K562 (cell line): ENCODE measurements at regions not wholly inside any gene's neighbourhood (a gene's known extent, or its start where the extent isn't known, plus 50 kb on each side); places are given as distances from the start of the nearest gene placed in this dataset.

ENCODE experiments used
- ATAC-seq: fragments of 200-7000 bp; cut with Tn5 transposase; 3 replicates; pipeline ENCODE4 v1.9.1; 2020; ENCODE audit warnings: moderate library complexity
- BruUV-seq: library from RNA; stranded (reverse); fragments of 400-500 nt; replicated peaks from 2 replicates; lab custom pipeline; 2021; lab: Mats Ljungman, UMichigan
- CTCF ChIA-PET: fragments of 300-600 bp; formaldehyde crosslinking; extraction: SDS; loops from one replicate; lab custom pipeline; 2021; ENCODE audit warnings: low intra/inter-chr PET ratio; lab: Yijun Ruan, JAX
- POLR2A ChIA-PET: fragments of 300-600, 350-650 bp; sonication (Branson Sonifier 250); formaldehyde crosslinking; extraction: SDS; loops from one replicate; lab custom pipeline; 2021; ENCODE audit warnings: antibody characterized with exemption, inconsistent platforms; lab: Yijun Ruan, JAX
- DNase-seq, 4 experiments: peaks; one replicate each; pipeline versions ENCODE4 v3.0.0 to v3.0.0-alpha.2; 2011 to 2018; ENCODE audit warnings: low spot score in 3 of 4, mixed read lengths in 3 of 4; ENCODE audit errors: extremely low read depth in 1 of 4
- FAIRE-seq: peaks from 2 replicates; lab custom pipeline; 2011; peaks lifted over from hg19 to GRCh38; lab: Jason Lieb, UNC
- H2AFZ ChIP-seq: 2 replicates; pipeline ENCODE4 v1.6.0; 2011; ENCODE audit warnings: low read depth, low read length, control low read depth, inconsistent platforms
- H3K27ac ChIP-seq: fragments of 200-600 bp; 3 replicates; pipeline ENCODE4 v1.8.0; 2011; ENCODE audit warnings: low read depth, mild to moderate bottlenecking, control low read depth, inconsistent platforms, low read length, moderate library complexity, mixed read lengths; ENCODE audit errors: extremely low read depth
- H3K27me3 ChIP-seq, 2 experiments: fragments of 300-600 bp in 1 of 2; 2 replicates in 1 of 2; 3 replicates in 1 of 2; pipeline versions ENCODE4 v1.6.0 to v1.8.0; 2011; ENCODE audit warnings: inconsistent platforms in 2 of 2, low read length in 2 of 2, mild to moderate bottlenecking in 1 of 2, mixed read lengths in 1 of 2, moderate library complexity in 1 of 2; ENCODE audit not compliant: control insufficient read depth in 2 of 2, insufficient read depth in 2 of 2
- H3K36me3 ChIP-seq: fragments of 300-600 bp; 3 replicates; pipeline ENCODE4 v1.8.0; 2011; ENCODE audit warnings: mild to moderate bottlenecking, low read length, inconsistent platforms; ENCODE audit not compliant: control insufficient read depth, insufficient read depth
- H3K4me1 ChIP-seq, 2 experiments: fragments of 200-600 bp in 1 of 2; replicated peaks in 1 of 2; 2 replicates in 1 of 2; 3 replicates in 1 of 2; pipeline versions ENCODE4 v1.5.1 to v1.8.0; 2011; ENCODE audit warnings: inconsistent platforms in 2 of 2, low read length in 2 of 2, mild to moderate bottlenecking in 1 of 2, mixed read lengths in 1 of 2, moderate library complexity in 1 of 2; ENCODE audit not compliant: control insufficient read depth in 2 of 2, insufficient read depth in 2 of 2
- H3K4me2 ChIP-seq: 2 replicates; pipeline ENCODE4 v1.6.1; 2011; ENCODE audit warnings: low read length, control low read depth, inconsistent platforms, mixed read lengths; ENCODE audit not compliant: insufficient read depth
- H3K4me3 ChIP-seq: fragments of 200-600 bp; sonication (generic), shearing (Covaris generic); 2 replicates; pipeline ENCODE4 v1.5.1; 2016; ENCODE audit warnings: control low read depth, inconsistent platforms
- H3K79me2 ChIP-seq: fragments of 200-600 bp; 3 replicates; pipeline ENCODE4 v1.8.0; 2011; ENCODE audit warnings: low read length, inconsistent platforms; ENCODE audit not compliant: control insufficient read depth, insufficient read depth
- H3K9ac ChIP-seq, 2 experiments: 2 replicates each; pipeline versions ENCODE4 v1.6.0 to v1.6.1; 2011; ENCODE audit warnings: low read depth in 2 of 2, low read length in 2 of 2, control low read depth in 1 of 2, inconsistent platforms in 1 of 2, mild to moderate bottlenecking in 1 of 2, mixed read lengths in 1 of 2; ENCODE audit not compliant: insufficient read depth in 1 of 2
- H3K9me1 ChIP-seq: one replicate; pipeline ENCODE4 v1.6.0; 2011; ENCODE audit warnings: inconsistent platforms, mild to moderate bottlenecking, low read length, moderate library complexity; ENCODE audit not compliant: control insufficient read depth, insufficient read depth
- H3K9me3 ChIP-seq: replicated peaks from 2 replicates; pipeline ENCODE4 v1.5.1; 2011; ENCODE audit warnings: low read depth, low read length, inconsistent platforms; ENCODE audit not compliant: control insufficient read depth, insufficient read depth
- H4K20me1 ChIP-seq: replicated peaks from 2 replicates; pipeline ENCODE4 v1.6.1; 2011; ENCODE audit warnings: low read length, inconsistent platforms, mixed read lengths; ENCODE audit not compliant: control insufficient read depth, insufficient read depth
- BRF2 ChIP-seq: IDR thresholded peaks from 3 replicates; pipeline ENCODE4 v1.6.1; 2011; ENCODE audit warnings: borderline replicate concordance, mild to moderate bottlenecking; ENCODE audit not compliant: insufficient read length, insufficient read depth
- DIDO1 ChIP-seq: fragments of 450-650 bp; IDR thresholded peaks from 2 replicates; pipeline ENCODE4 v1.6.1; 2016; ENCODE audit warnings: low read depth, missing biosample characterization, missing genetic modification characterization
- HLTF ChIP-seq: fragments of 450-650 bp; IDR thresholded peaks from 2 replicates; pipeline ENCODE4 v1.6.1; 2016
- KDM1A ChIP-seq, 2 experiments: fragments of 450-650 bp; IDR thresholded peaks; 2 replicates each; pipeline ENCODE4 v1.6.1; 2016; ENCODE audit warnings: mild to moderate bottlenecking in 2 of 2
- MBD2 ChIP-seq: sonication (generic); IDR thresholded peaks from 2 replicates; pipeline ENCODE4 v1.6.1; 2016; ENCODE audit warnings: low read depth, borderline replicate concordance
- NONO ChIP-seq, 2 experiments: fragments of 200-400 bp in 1 of 2; fragments of 450-650 bp in 1 of 2; formaldehyde crosslinking in 1 of 2; IDR thresholded peaks; 2 replicates each; pipeline ENCODE4 v1.6.1; 2017; ENCODE audit warnings: low read depth in 2 of 2, mild to moderate bottlenecking in 2 of 2, moderate library complexity in 2 of 2, low read length in 1 of 2
- NR2F6 ChIP-seq: fragments of 450-650 bp; formaldehyde crosslinking; IDR thresholded peaks from 2 replicates; pipeline ENCODE4 v1.4.0; 2020; ENCODE audit warnings: mild to moderate bottlenecking
- RBM25 ChIP-seq: fragments of 200-400 bp; formaldehyde crosslinking; IDR thresholded peaks from 2 replicates; pipeline ENCODE4 v1.6.1; 2018; ENCODE audit warnings: low read length, low read depth, moderate library complexity; ENCODE audit not compliant: severe bottlenecking
- RNF2 ChIP-seq: sonication (generic); IDR thresholded peaks from 2 replicates; pipeline ENCODE4 v1.6.1; 2016
- TCFL5 ChIP-seq: fragments of 250-450 bp; sonication (Bioruptor Pico); conservative IDR thresholded peaks from 2 replicates; pipeline ENCODE4 v1.6.1; 2021; ENCODE audit warnings: mild to moderate bottlenecking, moderate library complexity, matching md5 sums
- VEZF1 ChIP-seq: fragments of 200-800 bp; sonication (Bioruptor generic); IDR thresholded peaks from 2 replicates; pipeline ENCODE4 v1.6.1; 2017; ENCODE audit warnings: missing genetic modification characterization, missing compliant biosample characterization
- ZC3H8 ChIP-seq: fragments of 450-650 bp; IDR thresholded peaks from 2 replicates; pipeline ENCODE4 v1.6.1; 2017
- ZKSCAN3 ChIP-seq: fragments of 250-450 bp; sonication (Bioruptor Pico); IDR thresholded peaks from 2 replicates; pipeline ENCODE4 v1.4.0; 2020
- ZNF140 ChIP-seq: fragments of 250-450 bp; sonication (Bioruptor Pico); IDR thresholded peaks from 2 replicates; pipeline ENCODE4 v1.8.0; 2021; ENCODE audit warnings: moderate library complexity, mild to moderate bottlenecking, inconsistent platforms
- ZNF354B ChIP-seq: fragments of 250-450 bp; sonication (Bioruptor Pico); IDR thresholded peaks from 2 replicates; pipeline ENCODE4 v1.4.0; 2020
- WGBS: fragments of 100-300 bp; shearing (Covaris generic); methylation state at CpG from one replicate; pipeline ENCODE4 v1.1.6; 2016; ENCODE audit warnings: low coverage, mixed read lengths; ENCODE audit not compliant: insufficient coverage; ENCODE audit errors: missing lambda C conversion rate; 5-methylcytosine and 5-hydroxymethylcytosine counted together
- in situ Hi-C: fragments of 300-500 bp; cut with MboI; formaldehyde crosslinking; loops from 4 replicates; pipeline ENCODE4 v1.15.0; 2018; ENCODE audit warnings: inconsistent platforms, mixed read lengths
- intact Hi-C: fragments of 100-400 bp; cut with micrococcal nuclease; formaldehyde crosslinking; loops from 2 replicates; pipeline ENCODE4 v1.14.2; 2022

DNA sequence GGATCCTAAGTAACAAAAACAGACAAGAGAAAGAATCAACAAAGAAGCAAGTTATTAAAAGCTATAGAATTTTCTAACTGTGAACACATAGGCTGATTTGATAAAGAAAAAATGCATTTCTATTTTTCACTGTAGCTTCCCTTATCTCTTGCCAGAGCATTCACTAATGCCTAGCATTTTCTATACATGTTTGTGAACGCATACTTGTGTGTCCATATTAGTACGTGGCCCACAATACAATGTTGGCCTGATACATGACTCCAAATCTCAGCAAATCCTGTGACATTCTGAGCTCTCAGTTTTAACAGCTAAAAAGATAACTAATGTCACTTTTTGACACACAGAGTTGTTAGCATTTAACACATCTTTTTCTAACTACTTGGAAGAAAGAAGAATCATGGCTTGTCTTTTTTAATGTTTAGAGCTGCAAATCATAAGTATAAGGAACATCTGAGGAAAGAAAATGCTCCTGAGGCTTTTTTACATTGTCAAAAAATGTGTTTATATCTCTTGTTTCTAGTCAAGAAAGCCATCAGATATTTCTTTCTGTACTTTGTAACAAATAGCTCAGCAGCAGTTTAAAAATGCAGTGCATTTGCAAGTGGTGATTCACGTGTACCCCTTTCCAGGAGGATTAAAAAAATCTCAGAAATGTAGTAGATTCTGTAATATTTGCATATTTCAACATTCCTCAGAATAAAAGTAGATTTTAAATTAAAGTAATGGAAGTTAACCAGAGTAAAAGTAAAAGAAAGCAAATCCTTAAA is 1646.8 kb upstream of the TMEFF2 start:
- H3K27me3 ChIP-seq = no peaks in the 10 kb centered on the region
- 0% methylated on average over 3 of the region's 3 CpGs for WGBS
- in situ Hi-C loops = no loop called here
- no TSS peak for BruUV-seq
- H3K9ac ChIP-seq = no peak overlapping the region
- H3K4me2 ChIP-seq = no peak overlapping the region
- CTCF ChIA-PET = no interaction called here
- no peaks in the 10 kb centered on the region for H3K9me1 ChIP-seq
- TF ChIP-seq ZC3H8 = no peak
- TF ChIP-seq, all 486 proteins: peak for 0
- H3K4me1 ChIP-seq = no peaks in the 10 kb centered on the region
- H2AFZ ChIP-seq = no peak overlapping the region
- no peak for ATAC-seq
- no peak overlapping the region for H3K4me3 ChIP-seq
- H3K79me2 ChIP-seq = no peaks in the 10 kb centered on the region
- no peaks in the 10 kb centered on the region for H4K20me1 ChIP-seq
- POLR2A ChIA-PET = no interaction called here
- no peaks in the 10 kb centered on the region for H3K36me3 ChIP-seq
- FAIRE-seq = no peak
- intact Hi-C loops = no loop called here
- no peak overlapping the region for H3K27ac ChIP-seq
- DNase-seq = no peak
- H3K9me3 ChIP-seq = no peaks in the 10 kb centered on the region

- no peaks in the 10 kb centered on the region for H3K9me3 ChIP-seq
- intact Hi-C loops = no loop called here
- H4K20me1 ChIP-seq = no peaks in the 10 kb centered on the region
- no peak overlapping the region for H3K4me3 ChIP-seq
- CTCF ChIA-PET = no interaction called here
- in situ Hi-C loops = no loop called here
- H3K4me2 ChIP-seq = no peak overlapping the region
- ATAC-seq = no peak
- no peaks in the 10 kb centered on the region for H3K36me3 ChIP-seq
- H3K27ac ChIP-seq = no peak overlapping the region
- H3K9me1 ChIP-seq = no peaks in the 10 kb centered on the region
- H3K4me1 ChIP-seq = no peaks in the 10 kb centered on the region
- DNase-seq = no peak
- no peak for FAIRE-seq
- H3K27me3 ChIP-seq = no peaks in the 10 kb centered on the region
- no peak overlapping the region for H2AFZ ChIP-seq
- H3K9ac ChIP-seq = no peak overlapping the region
- BruUV-seq = no TSS peak
- H3K79me2 ChIP-seq = no peaks in the 10 kb centered on the region
- POLR2A ChIA-PET = no interaction called here
- TF ChIP-seq BRF2 = no peak
- no peak for TF ChIP-seq NONO (IDR thresholded peaks at IDR 0.05; ENCODE audit: low read depth in 2 of 2, low read length in 1 of 2)
- TF ChIP-seq ZKSCAN3 = no peak
- no peak for TF ChIP-seq RBM25
- no peak for TF ChIP-seq DIDO1 (tag)
- no peak for TF ChIP-seq TCFL5
- TF ChIP-seq RNF2 = no peak
- TF ChIP-seq KDM1A (IDR thresholded peaks at IDR 0.05) = no peak
- no peak for TF ChIP-seq ZNF140 (CRISPR knock-in tag)
- no peak for TF ChIP-seq MBD2
- no peak for TF ChIP-seq ZNF354B (CRISPR knock-in tag)
- TF ChIP-seq NR2F6 (CRISPR knock-in tag) = no peak
- TF ChIP-seq HLTF = no peak
- no peak for TF ChIP-seq VEZF1 (CRISPR knock-in tag)
Observed at GRCh38 chr2:193837111-193837738, 1642.5 kb upstream of the TMEFF2 start.
